Smooth muscle cell (in vitro differentiated cells): ENCODE measurements at regions not wholly inside any gene's neighbourhood (a gene's known extent, or its start where the extent isn't known, plus 50 kb on each side); places are given as distances from the start of the nearest gene placed in this dataset.

Experiments
- DNase-seq: peaks from one replicate; lab custom pipeline; 2025; ENCODE audit not compliant: unreplicated experiment; lab: John Stamatoyannopoulos, UW
- H2AFZ ChIP-seq: fragments of 200-600 bp; sonication (generic); 2 replicates; pipeline ENCODE4 v1.6.0; 2016; ENCODE audit warnings: antibody characterized with exemption, low read depth, mild to moderate bottlenecking
- H3F3A ChIP-seq: fragments of 200-600 bp; sonication (generic); 2 replicates; pipeline ENCODE4 v1.6.0; 2017; ENCODE audit warnings: antibody characterized with exemption, low read depth
- H3K27ac ChIP-seq: fragments of 200-600 bp; sonication (generic); 2 replicates; pipeline ENCODE4 v1.5.1; 2016; ENCODE audit warnings: low read depth, mild to moderate bottlenecking
- H3K27me3 ChIP-seq: fragments of 200-600 bp; sonication (generic); 2 replicates; pipeline ENCODE4 v1.6.1; 2016; ENCODE audit warnings: low read depth, mild to moderate bottlenecking
- H3K36me3 ChIP-seq: fragments of 200-600 bp; sonication (generic); 2 replicates; pipeline ENCODE4 v1.5.1; 2016; ENCODE audit warnings: low read depth
- H3K4me1 ChIP-seq: fragments of 200-600 bp; sonication (generic); 2 replicates; pipeline ENCODE4 v1.5.1; 2016; ENCODE audit warnings: low read depth
- H3K4me2 ChIP-seq: fragments of 200-600 bp; sonication (generic); 2 replicates; pipeline ENCODE4 v1.6.0; 2016; ENCODE audit warnings: mild to moderate bottlenecking
- H3K4me3 ChIP-seq: fragments of 200-600 bp; sonication (generic); 2 replicates; pipeline ENCODE4 v1.5.1; 2016; ENCODE audit warnings: mild to moderate bottlenecking
- H3K79me2 ChIP-seq: fragments of 200-600 bp; sonication (generic); 2 replicates; pipeline ENCODE4 v1.6.0; 2016; ENCODE audit warnings: low read depth, mild to moderate bottlenecking
- H3K9ac ChIP-seq: fragments of 200-600 bp; sonication (generic); 2 replicates; pipeline ENCODE4 v1.6.0; 2016; ENCODE audit warnings: low read depth
- H3K9me3 ChIP-seq: fragments of 200-600 bp; sonication (generic); replicated peaks from 2 replicates; pipeline ENCODE4 v1.5.1; 2016; ENCODE audit warnings: low read depth
- H4K20me1 ChIP-seq: fragments of 200-600 bp; sonication (generic); 2 replicates; pipeline ENCODE4 v1.6.0; 2016; ENCODE audit warnings: low read depth
- WGBS: methylation state at CpG from one replicate; pipeline ENCODE4 v1.1.7; 2016; ENCODE audit warnings: low lambda C conversion rate; 5-methylcytosine and 5-hydroxymethylcytosine counted together
- TF ChIP-seq, protein P1 (sequence below): fragments of 200-600 bp; sonication (generic); IDR thresholded peaks from 2 replicates; pipeline ENCODE4 v1.5.1; 2017; ENCODE audit warnings: borderline replicate concordance, mild to moderate bottlenecking, antibody characterized with exemption; ENCODE audit not compliant: insufficient read depth, poor library complexity, severe bottlenecking

GRCh38 chr13:109870274-109870673 is 83.9 kb upstream of the IRS2 start:
- H3K4me2 ChIP-seq = no peak overlapping the region
- H3K4me1 ChIP-seq = no peaks in the 10 kb centered on the region
- no peaks in the 10 kb centered on the region for H3K79me2 ChIP-seq
- H3K27ac ChIP-seq = no peak overlapping the region
- H3K9me3 ChIP-seq = no peaks in the 10 kb centered on the region
- no peak overlapping the region for H3K9ac ChIP-seq
- H2AFZ ChIP-seq = no peak overlapping the region
- WGBS = 96% methylated on average over 6 of the region's 6 CpGs
- no peak for DNase-seq
- H3K27me3 ChIP-seq = peaks cover 4% of the 10 kb centered on the region
- H3F3A ChIP-seq = no peaks in the 10 kb centered on the region
- H3K4me3 ChIP-seq = no peak overlapping the region
- no peaks in the 10 kb centered on the region for H3K36me3 ChIP-seq
- H4K20me1 ChIP-seq = no peaks in the 10 kb centered on the region
- TF ChIP-seq, protein P1, sequence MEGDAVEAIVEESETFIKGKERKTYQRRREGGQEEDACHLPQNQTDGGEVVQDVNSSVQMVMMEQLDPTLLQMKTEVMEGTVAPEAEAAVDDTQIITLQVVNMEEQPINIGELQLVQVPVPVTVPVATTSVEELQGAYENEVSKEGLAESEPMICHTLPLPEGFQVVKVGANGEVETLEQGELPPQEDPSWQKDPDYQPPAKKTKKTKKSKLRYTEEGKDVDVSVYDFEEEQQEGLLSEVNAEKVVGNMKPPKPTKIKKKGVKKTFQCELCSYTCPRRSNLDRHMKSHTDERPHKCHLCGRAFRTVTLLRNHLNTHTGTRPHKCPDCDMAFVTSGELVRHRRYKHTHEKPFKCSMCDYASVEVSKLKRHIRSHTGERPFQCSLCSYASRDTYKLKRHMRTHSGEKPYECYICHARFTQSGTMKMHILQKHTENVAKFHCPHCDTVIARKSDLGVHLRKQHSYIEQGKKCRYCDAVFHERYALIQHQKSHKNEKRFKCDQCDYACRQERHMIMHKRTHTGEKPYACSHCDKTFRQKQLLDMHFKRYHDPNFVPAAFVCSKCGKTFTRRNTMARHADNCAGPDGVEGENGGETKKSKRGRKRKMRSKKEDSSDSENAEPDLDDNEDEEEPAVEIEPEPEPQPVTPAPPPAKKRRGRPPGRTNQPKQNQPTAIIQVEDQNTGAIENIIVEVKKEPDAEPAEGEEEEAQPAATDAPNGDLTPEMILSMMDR = no peak

- Histone ChIP-seq H4K20me1 (no peaks in the 10 kb centered on the region), H3K9ac (no peak overlapping the region), H3K27me3 (peaks cover 4% of the 10 kb centered on the region), H3K36me3 (no peaks in the 10 kb centered on the region), H3K9me3 (no peaks in the 10 kb centered on the region), H2AFZ (no peak overlapping the region), H3F3A (no peaks in the 10 kb centered on the region), H3K4me2 (no peak overlapping the region), H3K4me1 (no peaks in the 10 kb centered on the region), H3K27ac (no peak overlapping the region), H3K4me3 (no peak overlapping the region), H3K79me2 (no peaks in the 10 kb centered on the region)
- 90% methylated on average over 43 of the region's 43 CpGs for WGBS
- DNase-seq = no peak
- TF ChIP-seq, protein P1 = no peak
Observed at GRCh38 chr13:109869312-109870237, 83.2 kb upstream of the IRS2 start.

DNA sequence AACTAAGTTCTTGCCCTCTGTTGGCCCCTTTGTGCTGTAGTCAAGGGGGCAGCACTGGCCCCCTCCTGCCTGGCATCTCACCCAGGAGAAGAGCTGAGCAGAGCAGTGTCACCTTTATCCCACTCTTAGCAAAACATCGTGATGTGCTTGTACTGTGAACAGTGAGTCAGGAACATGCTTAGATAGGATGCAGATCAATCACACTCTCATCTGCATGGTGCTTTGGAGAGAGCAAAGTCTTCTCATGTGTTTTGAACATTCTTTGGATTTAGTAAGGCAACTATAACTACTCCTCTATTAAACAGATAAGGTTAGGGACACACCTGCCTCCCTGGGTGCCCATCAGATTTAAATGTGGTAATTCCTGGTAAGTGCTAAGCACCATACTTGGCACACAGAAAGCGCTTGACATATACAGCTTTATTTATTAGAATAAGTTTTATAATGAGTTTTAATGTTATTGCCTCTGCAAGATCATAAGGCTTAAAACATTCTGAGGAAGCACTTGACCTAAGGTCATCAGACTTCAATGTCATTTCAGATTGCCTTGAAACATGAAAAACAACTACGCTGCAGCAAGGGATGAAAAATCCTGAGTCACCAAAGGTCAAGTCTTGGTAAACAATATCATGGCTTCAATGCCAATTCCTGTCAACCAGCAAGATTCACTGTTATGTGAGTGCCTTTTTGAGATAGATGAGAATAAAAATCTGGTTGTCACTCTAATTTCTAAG is 82.4 kb upstream of the IRS2 start:
- Histone ChIP-seq H3K4me1 (no peaks in the 10 kb centered on the region), H3K79me2 (no peaks in the 10 kb centered on the region), H4K20me1 (no peaks in the 10 kb centered on the region), H3K27me3 (peaks cover 4% of the 10 kb centered on the region), H3F3A (no peaks in the 10 kb centered on the region), H3K9me3 (no peaks in the 10 kb centered on the region), H2AFZ (no peak overlapping the region), H3K9ac (no peak overlapping the region), H3K27ac (no peak overlapping the region), H3K4me2 (no peak overlapping the region), H3K36me3 (no peaks in the 10 kb centered on the region), H3K4me3 (no peak overlapping the region)
- TF ChIP-seq, protein P1 = no peak
- no peak for DNase-seq
- 80% methylated on average over 3 of the region's 3 CpGs for WGBS
